ENCODE measurements at regions not wholly inside any gene's neighbourhood (a gene's known extent, or its start where the extent isn't known, plus 50 kb on each side); places are given as distances from the start of the nearest gene placed in this dataset.

DNA sequence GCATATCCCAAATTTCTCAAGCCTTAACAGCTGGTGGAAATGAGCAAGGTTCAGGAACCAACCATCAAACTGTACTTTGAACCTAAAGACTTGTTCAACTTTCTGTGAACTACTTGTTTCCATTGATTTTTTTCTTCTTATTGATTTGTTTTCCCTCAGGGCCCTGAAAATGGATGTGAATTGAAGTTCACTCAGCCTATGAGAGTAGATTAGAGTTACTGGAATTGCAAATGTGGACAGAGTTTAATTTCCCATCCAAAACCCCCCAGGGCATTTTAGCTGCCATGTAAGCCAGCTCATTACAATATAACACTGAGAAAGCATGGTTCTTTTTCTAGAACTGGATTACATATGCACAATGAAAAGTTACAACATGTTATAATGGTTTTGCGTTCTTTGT, 1105.7 kb downstream of the REEP3 start:
- ChIA-PET POLR2A (no interaction called here), CTCF (no interaction called here)
- no peak for DNase-seq
- Histone ChIP-seq H3K27me3 (replicated peaks; ENCODE audit: control insufficient read depth, insufficient read depth, low read length) (no peaks in the 10 kb centered on the region), H3K4me1 (no peaks in the 10 kb centered on the region), H3K9me3 (no peaks in the 10 kb centered on the region), H3K36me3 (ENCODE audit: control insufficient read depth, insufficient read depth, low read length) (no peaks in the 10 kb centered on the region), H3K4me3 (ENCODE audit: low read depth, low read length) (no peak overlapping the region)
- H3K36me3 Mint-ChIP-seq (ENCODE audit: insufficient read depth, unreplicated experiment): no peaks in the 10 kb centered on the region
- intact Hi-C loops (cut with micrococcal nuclease; ENCODE audit: unreplicated experiment): no loop called here
- H3K4me3 Mint-ChIP-seq (ENCODE audit: unreplicated experiment): no peak overlapping the region
- no peaks in the 10 kb centered on the region for H3K27me3 Mint-ChIP-seq (ENCODE audit: insufficient read depth, unreplicated experiment)
- no peaks in the 10 kb centered on the region for H3K4me1 Mint-ChIP-seq (ENCODE audit: low read depth, unreplicated experiment)
- no TSS peak for BruUV-seq (replicated peaks)
- TF ChIP-seq, protein P1, sequence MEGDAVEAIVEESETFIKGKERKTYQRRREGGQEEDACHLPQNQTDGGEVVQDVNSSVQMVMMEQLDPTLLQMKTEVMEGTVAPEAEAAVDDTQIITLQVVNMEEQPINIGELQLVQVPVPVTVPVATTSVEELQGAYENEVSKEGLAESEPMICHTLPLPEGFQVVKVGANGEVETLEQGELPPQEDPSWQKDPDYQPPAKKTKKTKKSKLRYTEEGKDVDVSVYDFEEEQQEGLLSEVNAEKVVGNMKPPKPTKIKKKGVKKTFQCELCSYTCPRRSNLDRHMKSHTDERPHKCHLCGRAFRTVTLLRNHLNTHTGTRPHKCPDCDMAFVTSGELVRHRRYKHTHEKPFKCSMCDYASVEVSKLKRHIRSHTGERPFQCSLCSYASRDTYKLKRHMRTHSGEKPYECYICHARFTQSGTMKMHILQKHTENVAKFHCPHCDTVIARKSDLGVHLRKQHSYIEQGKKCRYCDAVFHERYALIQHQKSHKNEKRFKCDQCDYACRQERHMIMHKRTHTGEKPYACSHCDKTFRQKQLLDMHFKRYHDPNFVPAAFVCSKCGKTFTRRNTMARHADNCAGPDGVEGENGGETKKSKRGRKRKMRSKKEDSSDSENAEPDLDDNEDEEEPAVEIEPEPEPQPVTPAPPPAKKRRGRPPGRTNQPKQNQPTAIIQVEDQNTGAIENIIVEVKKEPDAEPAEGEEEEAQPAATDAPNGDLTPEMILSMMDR (IDR thresholded peaks at IDR 0.05; ENCODE audit: insufficient read depth in 1 of 2, low read depth in 1 of 2, low read length in 1 of 2, severe bottlenecking in 1 of 2, unreplicated experiment in 1 of 2): no peak
- no peak overlapping the region for H3K27ac Mint-ChIP-seq (ENCODE audit: unreplicated experiment)
- H3K9me3 Mint-ChIP-seq (ENCODE audit: unreplicated experiment): no peaks in the 10 kb centered on the region

DNA sequence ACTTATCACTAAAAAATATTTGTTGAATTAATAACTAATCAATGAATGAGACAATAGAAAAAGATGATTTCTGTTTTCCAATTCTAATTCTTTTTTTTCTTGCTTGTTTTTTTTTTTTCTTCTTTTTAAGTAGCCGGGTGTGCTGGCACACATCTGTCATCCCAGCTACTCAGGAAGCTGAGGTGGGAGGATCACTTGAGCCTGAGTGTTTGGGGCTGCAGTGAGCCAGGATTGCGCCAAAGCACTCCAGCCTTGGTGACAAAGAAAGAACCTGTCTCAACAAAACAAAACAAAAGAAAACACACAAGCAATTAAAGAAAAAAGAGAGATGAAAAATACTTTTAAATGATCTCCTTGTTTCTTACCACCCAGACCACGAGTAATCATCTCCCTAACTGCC, 1109.3 kb downstream of the REEP3 start:
- Mint-ChIP-seq H3K4me3 (ENCODE audit: unreplicated experiment) (no peak overlapping the region), H3K27me3 (ENCODE audit: insufficient read depth, unreplicated experiment) (peaks cover 2% of the 10 kb centered on the region), H3K4me1 (ENCODE audit: low read depth, unreplicated experiment) (no peaks in the 10 kb centered on the region), H3K27ac (ENCODE audit: unreplicated experiment) (no peak overlapping the region), H3K36me3 (ENCODE audit: insufficient read depth, unreplicated experiment) (no peaks in the 10 kb centered on the region), H3K9me3 (ENCODE audit: unreplicated experiment) (no peaks in the 10 kb centered on the region)
- CTCF ChIA-PET: no interaction called here
- TF ChIP-seq, protein P1 (IDR thresholded peaks at IDR 0.05; ENCODE audit: insufficient read depth in 1 of 2, low read depth in 1 of 2, low read length in 1 of 2, severe bottlenecking in 1 of 2, unreplicated experiment in 1 of 2): no peak
- POLR2A ChIA-PET: no interaction called here
- Histone ChIP-seq H3K36me3 (ENCODE audit: control insufficient read depth, insufficient read depth, low read length) (no peaks in the 10 kb centered on the region), H3K4me1 (no peaks in the 10 kb centered on the region), H3K9me3 (no peaks in the 10 kb centered on the region), H3K4me3 (ENCODE audit: low read depth, low read length) (no peak overlapping the region), H3K27me3 (replicated peaks; ENCODE audit: control insufficient read depth, insufficient read depth, low read length) (no peaks in the 10 kb centered on the region)
- no TSS peak for BruUV-seq (replicated peaks)
- DNase-seq: no peak
- intact Hi-C loops (cut with micrococcal nuclease; ENCODE audit: unreplicated experiment): no loop called here

DNA sequence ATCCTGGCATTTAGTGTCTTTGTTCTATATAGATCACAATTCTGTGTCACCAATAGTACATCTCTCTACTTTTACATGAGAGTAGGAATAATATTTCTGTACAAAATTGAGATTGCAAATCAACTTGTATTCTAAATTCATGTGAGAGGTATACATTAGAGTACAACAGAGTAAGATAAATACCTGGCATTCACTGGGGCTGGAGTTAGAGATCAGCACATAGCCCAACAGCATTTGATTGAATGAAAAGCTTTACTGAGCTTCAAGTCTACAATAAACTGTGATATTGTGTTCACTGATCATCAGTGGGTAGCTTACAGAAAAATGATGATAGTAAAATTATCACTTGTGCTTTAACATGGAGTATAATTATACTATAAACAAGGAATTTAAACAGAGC, 1114.7 kb downstream of the REEP3 start:
- Mint-ChIP-seq H3K27me3 (ENCODE audit: insufficient read depth, unreplicated experiment) (peaks cover 2% of the 10 kb centered on the region), H3K9me3 (ENCODE audit: unreplicated experiment) (no peaks in the 10 kb centered on the region), H3K4me3 (ENCODE audit: unreplicated experiment) (no peak overlapping the region), H3K27ac (ENCODE audit: unreplicated experiment) (no peak overlapping the region), H3K4me1 (ENCODE audit: low read depth, unreplicated experiment) (no peaks in the 10 kb centered on the region), H3K36me3 (ENCODE audit: insufficient read depth, unreplicated experiment) (no peaks in the 10 kb centered on the region)
- Histone ChIP-seq H3K27me3 (replicated peaks; ENCODE audit: control insufficient read depth, insufficient read depth, low read length) (no peaks in the 10 kb centered on the region), H3K4me1 (no peaks in the 10 kb centered on the region), H3K9me3 (no peaks in the 10 kb centered on the region), H3K36me3 (ENCODE audit: control insufficient read depth, insufficient read depth, low read length) (no peaks in the 10 kb centered on the region), H3K4me3 (ENCODE audit: low read depth, low read length) (no peak overlapping the region)
- ChIA-PET POLR2A (no interaction called here), CTCF (no interaction called here)
- no peak for DNase-seq
- intact Hi-C loops (cut with micrococcal nuclease; ENCODE audit: unreplicated experiment): no loop called here
- no TSS peak for BruUV-seq (replicated peaks)
- TF ChIP-seq, protein P1 (IDR thresholded peaks at IDR 0.05; ENCODE audit: insufficient read depth in 1 of 2, low read depth in 1 of 2, low read length in 1 of 2, severe bottlenecking in 1 of 2, unreplicated experiment in 1 of 2): no peak

All from Caco-2 (cell line).